K562 (cell line): ENCODE measurements at regions not wholly inside any gene's neighbourhood (a gene's known extent, or its start where the extent isn't known, plus 50 kb on each side); places are given as distances from the start of the nearest gene placed in this dataset.

ENCODE experiments used
- ATAC-seq: fragments of 200-7000 bp; cut with Tn5 transposase; 3 replicates; pipeline ENCODE4 v1.9.1; 2020; ENCODE audit warnings: moderate library complexity
- BruUV-seq: library from RNA; stranded (reverse); fragments of 400-500 nt; replicated peaks from 2 replicates; lab custom pipeline; 2021; lab: Mats Ljungman, UMichigan
- CTCF ChIA-PET: fragments of 300-600 bp; formaldehyde crosslinking; extraction: SDS; loops from one replicate; lab custom pipeline; 2021; ENCODE audit warnings: low intra/inter-chr PET ratio; lab: Yijun Ruan, JAX
- POLR2A ChIA-PET: fragments of 300-600, 350-650 bp; sonication (Branson Sonifier 250); formaldehyde crosslinking; extraction: SDS; loops from one replicate; lab custom pipeline; 2021; ENCODE audit warnings: antibody characterized with exemption, inconsistent platforms; lab: Yijun Ruan, JAX
- DNase-seq, 4 experiments: peaks; one replicate each; pipeline versions ENCODE4 v3.0.0 to v3.0.0-alpha.2; 2011 to 2018; ENCODE audit warnings: low spot score in 3 of 4, mixed read lengths in 3 of 4; ENCODE audit errors: extremely low read depth in 1 of 4
- FAIRE-seq: peaks from 2 replicates; lab custom pipeline; 2011; peaks lifted over from hg19 to GRCh38; lab: Jason Lieb, UNC
- H2AFZ ChIP-seq: 2 replicates; pipeline ENCODE4 v1.6.0; 2011; ENCODE audit warnings: low read depth, low read length, control low read depth, inconsistent platforms
- H3K27ac ChIP-seq: fragments of 200-600 bp; 3 replicates; pipeline ENCODE4 v1.8.0; 2011; ENCODE audit warnings: low read depth, mild to moderate bottlenecking, control low read depth, inconsistent platforms, low read length, moderate library complexity, mixed read lengths; ENCODE audit errors: extremely low read depth
- H3K27me3 ChIP-seq, 2 experiments: fragments of 300-600 bp in 1 of 2; 2 replicates in 1 of 2; 3 replicates in 1 of 2; pipeline versions ENCODE4 v1.6.0 to v1.8.0; 2011; ENCODE audit warnings: inconsistent platforms in 2 of 2, low read length in 2 of 2, mild to moderate bottlenecking in 1 of 2, mixed read lengths in 1 of 2, moderate library complexity in 1 of 2; ENCODE audit not compliant: control insufficient read depth in 2 of 2, insufficient read depth in 2 of 2
- H3K36me3 ChIP-seq: fragments of 300-600 bp; 3 replicates; pipeline ENCODE4 v1.8.0; 2011; ENCODE audit warnings: mild to moderate bottlenecking, low read length, inconsistent platforms; ENCODE audit not compliant: control insufficient read depth, insufficient read depth
- H3K4me1 ChIP-seq, 2 experiments: fragments of 200-600 bp in 1 of 2; replicated peaks in 1 of 2; 2 replicates in 1 of 2; 3 replicates in 1 of 2; pipeline versions ENCODE4 v1.5.1 to v1.8.0; 2011; ENCODE audit warnings: inconsistent platforms in 2 of 2, low read length in 2 of 2, mild to moderate bottlenecking in 1 of 2, mixed read lengths in 1 of 2, moderate library complexity in 1 of 2; ENCODE audit not compliant: control insufficient read depth in 2 of 2, insufficient read depth in 2 of 2
- H3K4me2 ChIP-seq: 2 replicates; pipeline ENCODE4 v1.6.1; 2011; ENCODE audit warnings: low read length, control low read depth, inconsistent platforms, mixed read lengths; ENCODE audit not compliant: insufficient read depth
- H3K4me3 ChIP-seq: fragments of 200-600 bp; sonication (generic), shearing (Covaris generic); 2 replicates; pipeline ENCODE4 v1.5.1; 2016; ENCODE audit warnings: control low read depth, inconsistent platforms
- H3K79me2 ChIP-seq: fragments of 200-600 bp; 3 replicates; pipeline ENCODE4 v1.8.0; 2011; ENCODE audit warnings: low read length, inconsistent platforms; ENCODE audit not compliant: control insufficient read depth, insufficient read depth
- H3K9ac ChIP-seq, 2 experiments: 2 replicates each; pipeline versions ENCODE4 v1.6.0 to v1.6.1; 2011; ENCODE audit warnings: low read depth in 2 of 2, low read length in 2 of 2, control low read depth in 1 of 2, inconsistent platforms in 1 of 2, mild to moderate bottlenecking in 1 of 2, mixed read lengths in 1 of 2; ENCODE audit not compliant: insufficient read depth in 1 of 2
- H3K9me1 ChIP-seq: one replicate; pipeline ENCODE4 v1.6.0; 2011; ENCODE audit warnings: inconsistent platforms, mild to moderate bottlenecking, low read length, moderate library complexity; ENCODE audit not compliant: control insufficient read depth, insufficient read depth
- H3K9me3 ChIP-seq: replicated peaks from 2 replicates; pipeline ENCODE4 v1.5.1; 2011; ENCODE audit warnings: low read depth, low read length, inconsistent platforms; ENCODE audit not compliant: control insufficient read depth, insufficient read depth
- H4K20me1 ChIP-seq: replicated peaks from 2 replicates; pipeline ENCODE4 v1.6.1; 2011; ENCODE audit warnings: low read length, inconsistent platforms, mixed read lengths; ENCODE audit not compliant: control insufficient read depth, insufficient read depth
- CTCF ChIP-seq, 3 experiments: IDR thresholded peaks in 2 of 3; conservative IDR thresholded peaks in 1 of 3; 2 replicates each; pipeline ENCODE4 v1.5.1; 2011 to 2012; ENCODE audit warnings: low read length in 3 of 3, mild to moderate bottlenecking in 3 of 3, control low read depth in 2 of 3, improper control_type of control experiment in 1 of 3, inconsistent platforms in 1 of 3, low read depth in 1 of 3, mixed read lengths in 1 of 3, moderate library complexity in 1 of 3; ENCODE audit not compliant: insufficient read depth in 2 of 3
- RAD21 ChIP-seq, 2 experiments: fragments of 250-450 bp in 1 of 2; fragments of 450-650 bp in 1 of 2; sonication (Bioruptor Pico) in 1 of 2; formaldehyde crosslinking in 1 of 2; IDR thresholded peaks in 1 of 2; conservative IDR thresholded peaks in 1 of 2; 2 replicates each; pipeline versions ENCODE4 v1.4.0 to v1.8.0; 2020 to 2022; ENCODE audit warnings: mild to moderate bottlenecking in 2 of 2, moderate library complexity in 1 of 2
- SREBF2 ChIP-seq: sonication (generic); formaldehyde crosslinking; IDR thresholded peaks from 2 replicates; pipeline ENCODE4 v1.4.0; 2020; ENCODE audit warnings: mild to moderate bottlenecking, missing genetic modification reagents
- ZFP30 ChIP-seq: fragments of 250-450 bp; sonication (Bioruptor Pico); IDR thresholded peaks from 2 replicates; pipeline ENCODE4 v1.8.0; 2022; ENCODE audit warnings: moderate library complexity, mild to moderate bottlenecking, inconsistent platforms, borderline replicate concordance
- ZNF311 ChIP-seq: fragments of 250-450 bp; sonication (Bioruptor Pico); IDR thresholded peaks from 2 replicates; pipeline ENCODE4 v1.4.0; 2020; ENCODE audit warnings: mild to moderate bottlenecking, moderate library complexity
- ZSCAN32 ChIP-seq: fragments of 450-650 bp; formaldehyde crosslinking; IDR thresholded peaks from 2 replicates; pipeline ENCODE4 v1.4.0; 2020; ENCODE audit warnings: mild to moderate bottlenecking, moderate library complexity
- WGBS: fragments of 100-300 bp; shearing (Covaris generic); methylation state at CpG from one replicate; pipeline ENCODE4 v1.1.6; 2016; ENCODE audit warnings: low coverage, mixed read lengths; ENCODE audit not compliant: insufficient coverage; ENCODE audit errors: missing lambda C conversion rate; 5-methylcytosine and 5-hydroxymethylcytosine counted together
- in situ Hi-C: fragments of 300-500 bp; cut with MboI; formaldehyde crosslinking; loops from 4 replicates; pipeline ENCODE4 v1.15.0; 2018; ENCODE audit warnings: inconsistent platforms, mixed read lengths
- intact Hi-C: fragments of 100-400 bp; cut with micrococcal nuclease; formaldehyde crosslinking; loops from 2 replicates; pipeline ENCODE4 v1.14.2; 2022

DNA sequence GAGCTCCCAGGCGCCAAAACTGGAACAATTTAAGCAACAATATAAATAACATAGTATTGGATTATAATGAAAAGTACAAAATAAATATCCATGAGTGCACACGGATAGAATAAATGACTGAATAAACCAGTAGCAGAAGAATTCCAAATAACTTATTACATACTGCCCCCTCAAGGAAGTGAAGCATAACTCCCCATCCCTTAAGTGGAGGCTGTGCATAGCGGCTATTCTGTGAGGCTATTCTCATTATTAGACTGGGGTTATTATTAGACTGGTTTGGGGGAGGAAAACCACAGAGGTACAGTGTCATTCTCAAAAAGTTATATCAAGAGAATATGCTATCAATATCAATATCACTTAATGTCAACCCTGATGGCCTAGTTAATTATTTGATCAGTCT, 94.4 kb upstream of the SIRPA start:
- Histone ChIP-seq H3K4me1 (peaks cover 0 to 5% of the 10 kb centered on the region in 2 experiments; a peak in 2 of 5 replicates), H3K9me1 (no peaks in the 10 kb centered on the region), H3K79me2 (no peaks in the 10 kb centered on the region), H3K9me3 (no peaks in the 10 kb centered on the region), H3K4me2 (no peak overlapping the region), H4K20me1 (no peaks in the 10 kb centered on the region), H2AFZ (no peak overlapping the region), H3K4me3 (no peak overlapping the region), H3K27me3 (peaks cover 4 to 30% of the 10 kb centered on the region in 2 experiments; a peak in 3 of 5 replicates), H3K27ac (no peak overlapping the region), H3K36me3 (no peaks in the 10 kb centered on the region), H3K9ac (no peak overlapping the region)
- WGBS, result 5% methylated on average over 3 of the region's 3 CpGs
- ATAC-seq (no peak), FAIRE-seq (no peak), DNase-seq (peak in 1 of 4 experiments; percentile 2)
- CTCF ChIA-PET, result no interaction called here
- BruUV-seq, result no TSS peak
- POLR2A ChIA-PET, result no interaction called here
- in situ Hi-C loops, result no loop called here
- peak in 1 of 2 experiments; percentile 24; a peak in 2 of 4 replicates for TF ChIP-seq RAD21 (CRISPR knock-in tag; conservative IDR thresholded peaks at IDR 0.05 in 1 of 2, IDR thresholded peaks at IDR 0.05 in 1 of 2)
- no peak for TF ChIP-seq ZFP30
- TF ChIP-seq SREBF2 (CRISPR knock-in tag), result no peak
- peak in 2 of 3 experiments; percentile 13 to 30; a peak in 2 of 6 replicates for TF ChIP-seq CTCF (IDR thresholded peaks at IDR 0.05 in 2 of 3, conservative IDR thresholded peaks at IDR 0.05 in 1 of 3; ENCODE audit: insufficient read depth in 2 of 3, low read depth in 1 of 3, low read length in 3 of 3)
- TF ChIP-seq ZSCAN32 (CRISPR knock-in tag), result no peak
- TF ChIP-seq ZNF311 (CRISPR knock-in tag), result no peak
- intact Hi-C loops, result no loop called here
